ENCODE measurements at regions not wholly inside any gene's neighbourhood (a gene's known extent, or its start where the extent isn't known, plus 50 kb on each side); places are given as distances from the start of the nearest gene placed in this dataset.
"Not testable (repeated sequence)": the region's sequence is repeated elsewhere in the genome, so short reads cannot be mapped to it uniquely, and the experiment has no call there.

GRCh38 chr5:92163906-92164305 lies 780.8 kb upstream of the ARRDC3 start:
- no peak for TF ChIP-seq CTCF (IDR thresholded peaks at IDR 0.05; ENCODE audit: extremely low read depth, missing control alignments)
- DNase-seq (ENCODE audit: low spot score), result no peak

- TF ChIP-seq CTCF (IDR thresholded peaks at IDR 0.05; ENCODE audit: extremely low read depth, missing control alignments), result no peak
- no peak for DNase-seq (ENCODE audit: low spot score)
Measured at GRCh38 chr5:92147798-92148197, 764.7 kb upstream of the ARRDC3 start.

- no peak for TF ChIP-seq CTCF (IDR thresholded peaks at IDR 0.05; ENCODE audit: extremely low read depth, missing control alignments)
- DNase-seq (ENCODE audit: low spot score), result no peak
Measured at GRCh38 chr5:92147266-92147665, 764.1 kb upstream of the ARRDC3 start.

GRCh38 chr5:92145852-92146251 lies 762.7 kb upstream of the ARRDC3 start:
- TF ChIP-seq CTCF (IDR thresholded peaks at IDR 0.05; ENCODE audit: extremely low read depth, missing control alignments), result no peak
- no peak for DNase-seq (ENCODE audit: low spot score)

- no peak for TF ChIP-seq CTCF (IDR thresholded peaks at IDR 0.05; ENCODE audit: extremely low read depth, missing control alignments)
- no peak for DNase-seq (ENCODE audit: low spot score)
Measured at GRCh38 chr5:92144824-92145223, 761.7 kb upstream of the ARRDC3 start.

- DNase-seq (ENCODE audit: low spot score), result not testable (repeated sequence)
Measured at GRCh38 chr5:92132294-92132908, 749.3 kb upstream of the ARRDC3 start.

- TF ChIP-seq CTCF (IDR thresholded peaks at IDR 0.05; ENCODE audit: extremely low read depth, missing control alignments), result no peak
- DNase-seq (ENCODE audit: low spot score), result no peak
Measured at GRCh38 chr5:92126182-92126581, 743.1 kb upstream of the ARRDC3 start.

GRCh38 chr5:92119110-92119509 lies 736.0 kb upstream of the ARRDC3 start:
- no peak for DNase-seq (ENCODE audit: low spot score)
- no peak for TF ChIP-seq CTCF (IDR thresholded peaks at IDR 0.05; ENCODE audit: extremely low read depth, missing control alignments)

All from GM20000 (cell line).